EL (cell line): ENCODE measurements at regions not wholly inside any gene's neighbourhood (a gene's known extent, or its start where the extent isn't known, plus 50 kb on each side); places are given as distances from the start of the nearest gene placed in this dataset.

Source experiments
- DNase-seq: peaks from one replicate; pipeline ENCODE4 v3.0.0-alpha.2; 2016

- no peak for DNase-seq
Observed at GRCh38 chr1:235925016-235925415, 58.3 kb upstream of the LYST start.

- DNase-seq, result no peak
Observed at GRCh38 chr1:235923466-235924021, 56.8 kb upstream of the LYST start.

- DNase-seq, result peak; percentile 61
Observed at GRCh38 chr1:235920596-235921375, 54.1 kb upstream of the LYST start.

GRCh38 chr1:235919833-235920441 lies 53.2 kb upstream of the LYST start:
- DNase-seq, result peak; percentile 81

GRCh38 chr1:235919127-235919832 lies 52.6 kb upstream of the LYST start:
- peak; percentile 44 for DNase-seq

GRCh38 chr1:235918465-235918864 lies 51.8 kb upstream of the LYST start:
- DNase-seq, result no peak

GRCh38 chr1:235918032-235918431 lies 51.3 kb upstream of the LYST start:
- DNase-seq, result no peak

- peak; percentile 100 for DNase-seq
Observed at GRCh38 chr1:235917267-235917811, 50.6 kb upstream of the LYST start.
